ENCODE measurements at regions not wholly inside any gene's neighbourhood (a gene's known extent, or its start where the extent isn't known, plus 50 kb on each side); places are given as distances from the start of the nearest gene placed in this dataset.
"Not testable (repeated sequence)": the region's sequence is repeated elsewhere in the genome, so short reads cannot be mapped to it uniquely, and the experiment has no call there.

- peak; percentile 44 for DNase-seq (ENCODE audit: low spot score)
These were observed 97.7 kb upstream of the DOCK9 start for GRCh38 chr13:99075268-99076191.

- peak; percentile 24 for DNase-seq (ENCODE audit: low spot score)
These were observed 100.3 kb upstream of the DOCK9 start for GRCh38 chr13:99078017-99078771.

GRCh38 chr13:99080131-99080530, 102.3 kb upstream of the DOCK9 start:
- no peak for DNase-seq (ENCODE audit: low spot score)

GRCh38 chr13:99083981-99084380, 106.1 kb upstream of the DOCK9 start:
- peak; percentile 25 for DNase-seq (ENCODE audit: low spot score)

GRCh38 chr13:99085139-99085807, 107.4 kb upstream of the DOCK9 start:
- peak; percentile 17 for DNase-seq (ENCODE audit: low spot score)

- DNase-seq (ENCODE audit: low spot score), result no peak
These were observed 108.0 kb upstream of the DOCK9 start for GRCh38 chr13:99085808-99086266.

GRCh38 chr13:99086267-99087097, 108.6 kb upstream of the DOCK9 start:
- DNase-seq (ENCODE audit: low spot score), result peak; percentile 76

GRCh38 chr13:99087098-99087953, 109.5 kb upstream of the DOCK9 start:
- DNase-seq (ENCODE audit: low spot score), result peak; percentile 94

GRCh38 chr13:99087954-99088491, 110.2 kb upstream of the DOCK9 start:
- DNase-seq (ENCODE audit: low spot score), result peak; percentile 55

- DNase-seq (ENCODE audit: low spot score), result no peak
These were observed 106.7 kb upstream of the UBAC2 start for GRCh38 chr13:99093997-99094396.

GRCh38 chr13:99101831-99102230, 98.8 kb upstream of the UBAC2 start:
- DNase-seq (ENCODE audit: low spot score), result not testable (repeated sequence)

- DNase-seq (ENCODE audit: low spot score), result no peak
These were observed 97.1 kb upstream of the UBAC2 start for GRCh38 chr13:99103536-99103935.

- DNase-seq (ENCODE audit: low spot score), result no peak
These were observed 96.3 kb upstream of the UBAC2 start for GRCh38 chr13:99104396-99104795.

- no peak for DNase-seq (ENCODE audit: low spot score)
These were observed 95.5 kb upstream of the UBAC2 start for GRCh38 chr13:99105160-99105559.

- DNase-seq (ENCODE audit: low spot score), result no peak
These were observed 87.3 kb upstream of the UBAC2 start for GRCh38 chr13:99113351-99113750.

GRCh38 chr13:99118179-99118578, 82.5 kb upstream of the UBAC2 start:
- no peak for DNase-seq (ENCODE audit: low spot score)

- DNase-seq (ENCODE audit: low spot score), result peak; percentile 54
These were observed 81.0 kb upstream of the UBAC2 start for GRCh38 chr13:99119656-99120055.

GRCh38 chr13:99120751-99121150, 79.9 kb upstream of the UBAC2 start:
- no peak for DNase-seq (ENCODE audit: low spot score)

- DNase-seq (ENCODE audit: low spot score), result no peak
These were observed 78.5 kb upstream of the UBAC2 start for GRCh38 chr13:99122171-99122570.

Data from CD4-positive, alpha-beta T cell treated with Interleukin-2 at 100 ng/mL for 4 hours (primary cell).